GM12891 (cell line): ENCODE measurements at regions not wholly inside any gene's neighbourhood (a gene's known extent, or its start where the extent isn't known, plus 50 kb on each side); places are given as distances from the start of the nearest gene placed in this dataset.

Experiments
- POLR2A ChIP-seq: IDR thresholded peaks from 2 replicates; pipeline ENCODE4 v1.6.1; 2011; ENCODE audit warnings: low read depth, low read length, control low read depth
- SPI1 ChIP-seq: IDR thresholded peaks from 2 replicates; pipeline ENCODE4 v1.6.1; 2011; ENCODE audit warnings: low read depth, low read length, control low read depth

- TF ChIP-seq POLR2A (no peak), SPI1 (no peak)
These were observed 51.3 kb downstream of the RTL9 start for GRCh38 chrX:110409925-110410324.
